CD4-positive, alpha-beta T cell treated with Interferon alpha-2 for 1 hour (primary cell): ENCODE measurements at regions not wholly inside any gene's neighbourhood (a gene's known extent, or its start where the extent isn't known, plus 50 kb on each side); places are given as distances from the start of the nearest gene placed in this dataset.

Source experiments
- DNase-seq, 2 donors: peaks; one replicate each; pipeline ENCODE4 v3.0.0-alpha.2; 2020 to 2022

GRCh38 chr9:7859701-7860334 lies 60.2 kb upstream of the DMAC1 start:
- DNase-seq: no peak

GRCh38 chr9:7858166-7858565 lies 58.6 kb upstream of the DMAC1 start:
- no peak for DNase-seq

DNA sequence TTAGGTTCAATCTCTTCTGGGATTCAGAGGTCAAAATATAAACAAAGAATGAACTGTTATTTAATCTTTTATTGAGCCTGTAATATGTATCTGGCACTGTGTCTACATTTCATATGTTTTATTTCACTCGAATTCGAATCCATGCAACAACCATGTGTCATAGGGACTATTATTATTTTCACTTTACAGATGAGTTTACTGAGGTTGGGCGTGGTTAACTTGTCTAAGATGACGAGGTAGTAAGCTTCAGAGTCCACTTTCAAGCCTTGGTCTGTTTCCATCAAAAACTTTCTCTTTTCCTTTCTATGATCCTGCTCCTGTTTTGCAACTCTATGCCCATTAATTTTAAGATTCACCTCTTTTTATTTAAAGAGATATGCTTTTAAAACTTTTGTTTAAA lies 55.2 kb upstream of the DMAC1 start:
- no peak for DNase-seq
